ENCODE measurements at regions not wholly inside any gene's neighbourhood (a gene's known extent, or its start where the extent isn't known, plus 50 kb on each side); places are given as distances from the start of the nearest gene placed in this dataset.

DNA sequence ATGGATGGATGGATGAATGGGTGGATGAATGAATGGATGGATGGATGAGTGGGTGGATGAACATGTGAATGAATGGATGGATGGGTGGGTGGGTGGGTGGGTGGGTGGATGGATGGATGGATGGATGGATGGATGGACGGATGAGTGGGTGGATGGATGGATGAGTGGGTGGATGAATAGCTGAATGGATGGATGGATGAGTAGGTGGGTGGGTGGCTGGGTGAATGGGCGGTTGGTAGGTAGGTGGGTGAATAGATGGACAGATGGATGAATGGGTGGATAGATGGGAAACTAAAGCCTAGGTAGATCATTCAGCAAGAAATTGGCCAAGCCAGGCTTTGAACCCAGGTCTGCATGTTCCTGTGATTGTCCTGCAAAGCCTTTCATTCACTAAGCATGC, 155.6 kb downstream of the WNT5A start:
- Histone ChIP-seq H3K27ac (ENCODE audit: low read depth, low read length) (peak overlapping the region; percentile 98), H3K79me2 (ENCODE audit: insufficient read depth, low read length) (no peaks in the 10 kb centered on the region), H3K9me3 (ENCODE audit: low read depth, low read length) (no peaks in the 10 kb centered on the region), H4K20me1 (ENCODE audit: insufficient read depth, low read length) (no peaks in the 10 kb centered on the region), H3K4me2 (ENCODE audit: insufficient read depth, low read length) (no peak overlapping the region), H3K27me3 (ENCODE audit: insufficient read depth, low read length) (no peaks in the 10 kb centered on the region), H3K36me3 (ENCODE audit: insufficient read depth, low read length) (no peaks in the 10 kb centered on the region), H3K4me1 (ENCODE audit: insufficient read depth, low read length) (peaks cover 66% of the 10 kb centered on the region), H2AFZ (ENCODE audit: low read length) (no peak overlapping the region), H3K4me3 (ENCODE audit: insufficient read depth, low read length) (no peak overlapping the region)
- DNase-seq (ENCODE audit: insufficient read length, low spot score, missing footprints) = no peak
- TF ChIP-seq, protein P1, sequence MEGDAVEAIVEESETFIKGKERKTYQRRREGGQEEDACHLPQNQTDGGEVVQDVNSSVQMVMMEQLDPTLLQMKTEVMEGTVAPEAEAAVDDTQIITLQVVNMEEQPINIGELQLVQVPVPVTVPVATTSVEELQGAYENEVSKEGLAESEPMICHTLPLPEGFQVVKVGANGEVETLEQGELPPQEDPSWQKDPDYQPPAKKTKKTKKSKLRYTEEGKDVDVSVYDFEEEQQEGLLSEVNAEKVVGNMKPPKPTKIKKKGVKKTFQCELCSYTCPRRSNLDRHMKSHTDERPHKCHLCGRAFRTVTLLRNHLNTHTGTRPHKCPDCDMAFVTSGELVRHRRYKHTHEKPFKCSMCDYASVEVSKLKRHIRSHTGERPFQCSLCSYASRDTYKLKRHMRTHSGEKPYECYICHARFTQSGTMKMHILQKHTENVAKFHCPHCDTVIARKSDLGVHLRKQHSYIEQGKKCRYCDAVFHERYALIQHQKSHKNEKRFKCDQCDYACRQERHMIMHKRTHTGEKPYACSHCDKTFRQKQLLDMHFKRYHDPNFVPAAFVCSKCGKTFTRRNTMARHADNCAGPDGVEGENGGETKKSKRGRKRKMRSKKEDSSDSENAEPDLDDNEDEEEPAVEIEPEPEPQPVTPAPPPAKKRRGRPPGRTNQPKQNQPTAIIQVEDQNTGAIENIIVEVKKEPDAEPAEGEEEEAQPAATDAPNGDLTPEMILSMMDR (IDR thresholded peaks at IDR 0.05; ENCODE audit: extremely low read depth, low read depth, low read length) = no peak

DNA sequence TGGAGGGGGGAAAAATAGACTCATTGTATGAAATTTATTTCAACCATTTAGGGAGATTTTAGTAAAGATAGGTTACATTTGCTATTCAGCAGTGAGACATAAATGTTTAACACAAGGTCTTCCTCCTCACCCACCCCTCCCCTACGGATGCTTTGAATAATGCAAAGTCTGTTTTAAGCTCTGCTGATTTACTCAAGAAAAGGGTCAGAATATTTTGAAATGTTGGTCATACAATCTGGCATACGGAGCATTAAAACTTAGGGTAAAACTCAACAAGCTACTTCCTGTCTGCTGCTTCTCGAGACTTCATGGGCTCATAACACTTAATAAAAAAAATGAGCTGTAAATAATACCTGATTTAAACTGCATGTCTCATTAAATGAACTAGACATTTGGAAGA, 156.3 kb downstream of the WNT5A start:
- peak; percentile 65 for DNase-seq (ENCODE audit: insufficient read length, low spot score, missing footprints)
- Histone ChIP-seq H3K27ac (ENCODE audit: low read depth, low read length) (peak overlapping the region; percentile 98), H3K9me3 (ENCODE audit: low read depth, low read length) (no peaks in the 10 kb centered on the region)

DNA sequence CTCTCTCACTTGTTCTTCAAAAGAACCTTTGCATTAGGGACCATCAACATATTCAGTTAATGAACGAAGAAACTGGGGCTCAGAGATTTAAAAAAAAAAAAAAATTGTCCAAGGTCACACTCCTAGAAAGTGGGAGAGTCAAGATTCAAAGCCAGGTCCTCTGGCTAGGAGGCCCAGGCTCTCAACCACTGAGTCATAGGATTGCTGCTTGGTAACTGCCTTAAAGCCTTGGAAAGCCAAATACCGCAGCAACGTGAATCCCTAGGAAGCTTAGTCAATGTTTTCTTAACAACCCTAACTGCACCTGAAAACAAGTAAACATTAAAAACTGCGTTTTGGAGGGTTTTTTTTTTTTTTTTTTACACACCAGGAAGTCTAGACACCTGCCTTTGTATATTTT, 156.8 kb downstream of the WNT5A start:
- Histone ChIP-seq H3K9me3 (ENCODE audit: low read depth, low read length) (no peaks in the 10 kb centered on the region), H3K36me3 (ENCODE audit: insufficient read depth, low read length) (no peaks in the 10 kb centered on the region), H3K79me2 (ENCODE audit: insufficient read depth, low read length) (peaks cover 2% of the 10 kb centered on the region), H3K4me3 (ENCODE audit: insufficient read depth, low read length) (no peak overlapping the region), H3K4me1 (ENCODE audit: insufficient read depth, low read length) (peaks cover 66% of the 10 kb centered on the region), H4K20me1 (ENCODE audit: insufficient read depth, low read length) (no peaks in the 10 kb centered on the region), H3K4me2 (ENCODE audit: insufficient read depth, low read length) (peak overlapping the region; percentile 78), H3K27me3 (ENCODE audit: insufficient read depth, low read length) (no peaks in the 10 kb centered on the region), H3K27ac (ENCODE audit: low read depth, low read length) (peak overlapping the region; percentile 98), H2AFZ (ENCODE audit: low read length) (no peak overlapping the region)
- TF ChIP-seq, protein P1 (IDR thresholded peaks at IDR 0.05; ENCODE audit: extremely low read depth, low read depth, low read length) = no peak
- peak; percentile 93 for DNase-seq (ENCODE audit: insufficient read length, low spot score, missing footprints)

More for the DNA sequence above, 156.3 kb downstream of the WNT5A start:
- Histone ChIP-seq H2AFZ (ENCODE audit: low read length) (no peak overlapping the region), H4K20me1 (ENCODE audit: insufficient read depth, low read length) (no peaks in the 10 kb centered on the region), H3K4me3 (ENCODE audit: insufficient read depth, low read length) (no peak overlapping the region), H3K79me2 (ENCODE audit: insufficient read depth, low read length) (peaks cover 2% of the 10 kb centered on the region), H3K4me2 (ENCODE audit: insufficient read depth, low read length) (peak overlapping the region; percentile 78), H3K36me3 (ENCODE audit: insufficient read depth, low read length) (no peaks in the 10 kb centered on the region), H3K27me3 (ENCODE audit: insufficient read depth, low read length) (no peaks in the 10 kb centered on the region), H3K4me1 (ENCODE audit: insufficient read depth, low read length) (peaks cover 66% of the 10 kb centered on the region)
- TF ChIP-seq, protein P1 (IDR thresholded peaks at IDR 0.05; ENCODE audit: extremely low read depth, low read depth, low read length) = no peak

DNA sequence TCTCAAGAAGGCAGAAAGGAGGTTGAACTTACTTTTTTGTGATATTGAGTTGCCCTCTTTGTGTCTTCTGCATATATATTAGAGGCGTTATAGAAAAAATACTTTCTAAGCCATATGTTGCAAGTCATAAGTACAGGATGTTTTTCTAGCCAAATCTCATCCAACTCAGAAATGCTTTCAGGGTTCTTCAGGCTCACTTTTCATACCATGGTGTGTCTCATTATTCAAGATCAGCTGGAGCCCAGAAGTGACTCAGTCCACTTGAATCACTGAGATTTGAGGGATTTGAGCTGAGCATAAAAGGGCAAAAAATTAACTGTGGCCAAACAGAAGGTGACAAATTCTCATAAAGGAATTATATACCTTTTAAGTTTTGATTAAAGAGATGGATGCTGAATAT, 157.3 kb downstream of the WNT5A start:
- peak overlapping the region; percentile 78 for H3K4me2 ChIP-seq (ENCODE audit: insufficient read depth, low read length)
- peak; percentile 68 for DNase-seq (ENCODE audit: insufficient read length, low spot score, missing footprints)
- TF ChIP-seq, protein P1 (IDR thresholded peaks at IDR 0.05; ENCODE audit: extremely low read depth, low read depth, low read length) = no peak
- no peak overlapping the region for H2AFZ ChIP-seq (ENCODE audit: low read length)
- peaks cover 2% of the 10 kb centered on the region for H3K79me2 ChIP-seq (ENCODE audit: insufficient read depth, low read length)
- no peaks in the 10 kb centered on the region for H3K9me3 ChIP-seq (ENCODE audit: low read depth, low read length)
- H3K4me3 ChIP-seq (ENCODE audit: insufficient read depth, low read length) = no peak overlapping the region
- H3K27ac ChIP-seq (ENCODE audit: low read depth, low read length) = peak overlapping the region; percentile 98
- H3K4me1 ChIP-seq (ENCODE audit: insufficient read depth, low read length) = peaks cover 66% of the 10 kb centered on the region
- H4K20me1 ChIP-seq (ENCODE audit: insufficient read depth, low read length) = no peaks in the 10 kb centered on the region
- no peaks in the 10 kb centered on the region for H3K27me3 ChIP-seq (ENCODE audit: insufficient read depth, low read length)
- no peaks in the 10 kb centered on the region for H3K36me3 ChIP-seq (ENCODE audit: insufficient read depth, low read length)
